ENCODE measurements at regions not wholly inside any gene's neighbourhood (a gene's known extent, or its start where the extent isn't known, plus 50 kb on each side); places are given as distances from the start of the nearest gene placed in this dataset.
A peak's percentile ranks its signal among the peaks of the same experiment; 100 is the strongest.
"Not testable (repeated sequence)": the region's sequence is repeated elsewhere in the genome, so short reads cannot be mapped to it uniquely, and the experiment has no call there.

DNA sequence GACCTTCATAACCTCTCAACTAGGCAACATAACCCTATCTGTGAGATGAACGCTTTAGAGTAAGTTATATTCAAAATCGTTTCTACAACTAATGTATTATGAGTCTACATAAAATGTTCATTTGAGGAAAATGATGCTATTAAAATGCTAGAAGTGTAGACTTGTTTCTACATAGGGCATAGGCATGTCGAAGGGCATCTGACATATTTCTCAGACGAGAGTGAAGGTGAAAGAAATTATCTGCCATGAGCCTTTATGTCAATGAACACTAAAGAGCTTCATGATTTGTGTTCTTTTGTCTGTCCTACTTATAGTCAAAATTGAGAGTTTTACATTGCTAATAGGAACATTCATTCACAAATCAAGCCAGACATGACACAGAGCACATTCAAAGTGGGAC lies 811.8 kb downstream of the RAB28 start:
- Mint-ChIP-seq H3K4me1 (no peaks in the 10 kb centered on the region), H3K27me3 (no peaks in the 10 kb centered on the region), H3K27ac (no peak overlapping the region), H3K36me3 (no peaks in the 10 kb centered on the region), H3K4me3 (no peak overlapping the region), H3K9me3 (peaks cover 7 to 41% (median 13%) of the 10 kb centered on the region in 7 donors)
- no peak for DNase-seq
- no peak for ATAC-seq (ENCODE audit: low read depth in 2 of 2)

DNA sequence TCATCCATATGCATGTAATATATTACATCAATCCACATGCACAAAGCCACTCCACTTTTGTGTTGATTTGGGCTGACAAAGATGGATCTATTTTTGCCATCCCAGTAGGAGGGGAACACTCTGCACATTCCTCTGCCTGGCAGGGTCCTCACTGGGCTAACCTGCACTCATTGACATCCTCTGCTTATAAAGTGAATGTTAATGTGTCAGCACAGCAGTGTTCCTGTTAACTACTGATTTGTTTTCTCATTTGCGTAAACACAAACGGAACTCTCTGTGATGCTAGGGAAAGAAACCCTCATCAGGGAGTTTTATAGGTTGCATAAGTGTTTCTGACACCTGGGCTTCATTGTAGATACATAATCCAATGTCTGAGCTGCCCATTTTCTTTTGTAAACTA lies 826.0 kb downstream of the RAB28 start:
- H3K36me3 Mint-ChIP-seq = no peaks in the 10 kb centered on the region
- H3K27me3 Mint-ChIP-seq = no peaks in the 10 kb centered on the region
- no peak for DNase-seq
- no peak overlapping the region for H3K4me3 Mint-ChIP-seq
- peaks cover 5 to 14% (median 8%) of the 10 kb centered on the region in 7 donors for H3K9me3 Mint-ChIP-seq
- ATAC-seq (ENCODE audit: low read depth in 2 of 2) = no peak
- no peak overlapping the region for H3K27ac Mint-ChIP-seq
- no peaks in the 10 kb centered on the region for H3K4me1 Mint-ChIP-seq

DNA sequence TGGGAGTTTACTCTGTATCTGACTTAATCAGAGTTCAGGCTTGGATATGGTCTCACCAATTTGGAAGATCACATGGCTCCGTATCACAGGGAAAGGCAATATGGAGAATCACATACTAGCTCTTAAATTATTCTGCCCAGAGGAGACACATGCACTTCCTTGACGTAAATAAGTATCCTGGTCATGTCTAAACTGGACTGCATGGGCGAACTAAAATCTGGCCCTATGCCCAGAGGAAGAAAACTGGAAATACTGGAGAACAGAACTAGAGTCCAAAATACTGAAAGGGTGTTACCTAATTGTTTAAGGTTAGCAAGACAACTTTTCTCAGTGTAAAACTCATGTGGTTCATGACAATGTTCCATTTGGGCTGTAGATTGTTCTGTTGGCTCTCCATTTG lies 832.3 kb downstream of the RAB28 start:
- H3K27ac Mint-ChIP-seq = no peak overlapping the region
- no peak for ATAC-seq (ENCODE audit: low read depth in 2 of 2)
- no peak for DNase-seq
- H3K9me3 Mint-ChIP-seq = peaks cover 0 to 3% (median 1%) of the 10 kb centered on the region in 7 donors
- no peaks in the 10 kb centered on the region for H3K4me1 Mint-ChIP-seq
- H3K4me3 Mint-ChIP-seq = no peak overlapping the region
- H3K27me3 Mint-ChIP-seq = no peaks in the 10 kb centered on the region
- H3K36me3 Mint-ChIP-seq = no peaks in the 10 kb centered on the region

DNA sequence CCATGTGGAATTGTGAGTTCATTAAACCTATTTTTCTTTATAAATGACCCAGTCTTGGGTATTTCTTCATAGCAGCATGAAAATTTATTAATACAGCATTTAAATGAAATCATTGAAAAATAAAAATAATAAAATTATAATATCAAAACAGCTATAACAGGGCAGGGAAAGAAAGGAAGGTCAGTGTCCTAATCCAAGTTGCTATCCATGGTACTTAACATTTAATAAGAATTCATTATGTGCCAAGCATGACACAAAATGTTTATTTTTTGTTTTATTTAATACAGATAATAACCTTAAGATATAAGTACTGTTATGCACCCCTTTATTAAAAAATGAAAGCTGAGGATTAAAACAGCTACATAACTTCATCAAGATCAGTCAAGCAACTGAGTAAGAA lies 838.4 kb downstream of the RAB28 start:
- Mint-ChIP-seq H3K4me1 (no peaks in the 10 kb centered on the region), H3K27ac (no peak overlapping the region), H3K9me3 (no peaks in the 10 kb centered on the region), H3K4me3 (no peak overlapping the region), H3K27me3 (peaks cover 4 to 7% (median 5%) of the 10 kb centered on the region in 3 donors), H3K36me3 (no peaks in the 10 kb centered on the region)
- DNase-seq (no peak), ATAC-seq (ENCODE audit: low read depth in 2 of 2) (no peak)

DNA sequence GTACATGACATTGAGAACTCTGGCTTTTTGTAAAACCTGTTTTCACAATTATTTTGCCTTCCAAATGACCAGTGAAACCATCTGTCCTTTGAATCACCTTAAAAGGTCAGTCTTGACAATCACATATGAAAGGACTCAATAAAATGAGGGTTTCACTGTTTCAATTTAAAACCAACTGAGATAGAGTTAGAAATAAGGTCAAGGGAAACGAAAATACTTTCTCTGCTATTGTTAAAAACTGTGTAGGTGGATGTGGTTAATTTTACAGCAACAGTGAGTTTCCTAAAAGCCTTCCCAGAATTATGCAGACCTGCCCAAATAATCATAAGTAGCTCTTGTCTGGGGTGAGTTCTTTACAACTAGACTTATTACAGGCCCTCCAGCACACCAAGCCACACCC lies 839.9 kb downstream of the RAB28 start:
- Mint-ChIP-seq H3K36me3 (no peaks in the 10 kb centered on the region), H3K4me3 (no peak overlapping the region), H3K9me3 (peaks cover 0 to 3% (median 0%) of the 10 kb centered on the region in 7 donors), H3K27me3 (peaks cover 5 to 8% (median 7%) of the 10 kb centered on the region in 3 donors), H3K4me1 (no peaks in the 10 kb centered on the region), H3K27ac (no peak overlapping the region)
- DNase-seq = no peak
- no peak for ATAC-seq (ENCODE audit: low read depth in 2 of 2)

DNA sequence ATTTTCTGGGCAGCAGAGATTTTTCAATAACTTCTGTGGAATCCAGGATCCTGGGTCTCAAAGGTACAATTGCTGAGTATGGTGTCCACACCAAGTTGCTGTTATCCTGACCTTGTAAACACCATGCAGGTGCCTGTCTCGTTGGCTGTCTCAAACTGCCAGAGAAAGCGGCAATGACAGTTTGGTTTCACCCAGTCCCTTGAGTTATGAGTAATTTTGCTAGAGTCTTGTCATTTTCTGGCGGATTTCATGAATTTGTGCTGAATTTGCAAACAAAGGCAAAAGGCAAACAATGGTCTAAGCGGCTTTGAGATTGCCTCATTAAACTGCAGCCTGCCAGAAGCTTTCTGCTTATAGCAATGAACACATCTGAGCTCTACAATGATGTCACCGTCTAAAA lies 847.9 kb downstream of the RAB28 start:
- peaks cover 0 to 14% (median 10%) of the 10 kb centered on the region in 7 donors for H3K9me3 Mint-ChIP-seq
- H3K27ac Mint-ChIP-seq = no peak overlapping the region
- H3K4me3 Mint-ChIP-seq = no peak overlapping the region
- H3K27me3 Mint-ChIP-seq = peaks cover 5 to 13% (median 6%) of the 10 kb centered on the region in 3 donors
- DNase-seq (no peak), ATAC-seq (ENCODE audit: low read depth in 2 of 2) (no peak)
- no peaks in the 10 kb centered on the region for H3K4me1 Mint-ChIP-seq
- no peaks in the 10 kb centered on the region for H3K36me3 Mint-ChIP-seq

DNA sequence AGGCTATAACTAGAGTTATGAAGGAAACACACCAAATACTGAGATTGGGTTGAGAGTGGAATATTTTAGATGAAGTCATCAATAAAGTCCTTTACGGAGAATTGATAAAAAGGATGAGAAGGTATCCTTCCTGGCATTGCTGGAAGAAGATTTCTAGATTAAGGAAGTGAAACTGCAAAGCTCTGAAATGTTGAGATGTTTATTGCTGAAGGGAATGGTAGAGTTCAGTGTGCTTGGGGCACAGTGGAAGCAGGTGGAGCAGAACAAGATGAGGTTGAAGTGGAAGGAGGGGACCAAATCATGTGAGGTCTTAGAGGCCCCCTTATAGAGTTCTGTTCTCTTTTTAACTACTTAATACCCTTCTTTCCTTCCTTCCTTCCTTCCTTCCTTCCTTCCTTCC lies 848.5 kb downstream of the RAB28 start:
- Mint-ChIP-seq H3K4me3 (no peak overlapping the region), H3K36me3 (no peaks in the 10 kb centered on the region), H3K4me1 (no peaks in the 10 kb centered on the region), H3K27me3 (peaks cover 11 to 18% (median 12%) of the 10 kb centered on the region in 3 donors), H3K27ac (no peak overlapping the region), H3K9me3 (peaks cover 0 to 14% (median 10%) of the 10 kb centered on the region in 7 donors)
- DNase-seq (no peak), ATAC-seq (ENCODE audit: low read depth in 2 of 2) (peak in 1 of 2 donors; percentile 32)

DNA sequence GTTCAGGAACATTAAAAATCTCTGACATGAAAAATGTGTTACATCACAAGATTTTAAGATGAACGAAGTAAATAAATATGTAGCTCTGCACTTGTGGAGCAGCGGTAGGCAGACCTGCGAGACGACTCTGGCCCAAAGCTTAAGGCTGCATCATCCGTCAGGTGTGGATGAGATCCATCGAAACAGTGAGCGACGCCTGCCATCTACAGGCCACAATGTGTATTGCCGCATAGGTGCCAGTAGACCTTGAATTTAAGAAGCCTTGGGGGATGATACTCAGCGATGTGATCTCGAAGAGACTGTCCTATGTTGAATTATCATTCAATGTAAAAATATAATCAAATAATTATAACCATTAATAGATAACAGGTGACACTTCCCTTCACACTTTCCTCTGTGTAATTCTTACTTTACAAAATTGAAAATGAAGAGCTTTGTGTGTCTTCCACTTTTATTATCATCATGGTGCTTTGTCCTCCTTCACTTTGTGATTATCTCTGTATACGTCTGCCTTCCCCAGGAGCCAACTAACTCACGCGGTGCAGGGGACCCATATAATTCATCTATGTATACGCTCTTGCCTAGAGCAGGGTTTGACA lies 851.0 kb downstream of the RAB28 start:
- Mint-ChIP-seq H3K27ac (no peak overlapping the region), H3K27me3 (peaks cover 21 to 27% (median 23%) of the 10 kb centered on the region in 3 donors), H3K36me3 (no peaks in the 10 kb centered on the region), H3K4me1 (no peaks in the 10 kb centered on the region), H3K4me3 (no peak overlapping the region), H3K9me3 (peaks cover 0 to 13% (median 8%) of the 10 kb centered on the region in 7 donors)
- ATAC-seq (ENCODE audit: low read depth in 2 of 2) = peak; percentile 63 to 67
- peak; percentile 51 for DNase-seq

DNA sequence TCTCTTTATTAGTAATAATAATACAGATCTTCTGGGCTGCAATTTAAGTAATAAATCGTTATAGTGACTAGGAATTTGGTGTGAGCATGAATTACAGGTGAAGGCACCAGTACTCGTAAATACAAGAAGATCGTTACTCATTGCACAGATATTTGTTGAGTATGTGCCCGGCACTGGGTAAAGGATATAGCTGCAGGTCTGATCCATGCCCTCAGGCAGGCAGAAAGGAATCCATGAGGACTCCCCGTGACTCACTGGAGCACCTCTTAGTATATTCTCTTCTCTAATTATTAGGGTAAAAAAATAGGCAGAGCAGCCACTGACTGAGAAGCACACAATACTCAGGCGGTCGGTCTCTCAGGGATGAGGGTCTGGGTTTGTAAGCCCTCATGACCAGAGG lies 868.3 kb downstream of the RAB28 start:
- DNase-seq = no peak
- Mint-ChIP-seq H3K9me3 (peaks cover 0 to 4% (median 0%) of the 10 kb centered on the region in 7 donors), H3K36me3 (no peaks in the 10 kb centered on the region), H3K4me1 (no peaks in the 10 kb centered on the region), H3K27me3 (peaks cover 0 to 5% (median 0%) of the 10 kb centered on the region in 3 donors), H3K27ac (no peak overlapping the region), H3K4me3 (no peak overlapping the region)
- no peak for ATAC-seq (ENCODE audit: low read depth in 2 of 2)

DNA sequence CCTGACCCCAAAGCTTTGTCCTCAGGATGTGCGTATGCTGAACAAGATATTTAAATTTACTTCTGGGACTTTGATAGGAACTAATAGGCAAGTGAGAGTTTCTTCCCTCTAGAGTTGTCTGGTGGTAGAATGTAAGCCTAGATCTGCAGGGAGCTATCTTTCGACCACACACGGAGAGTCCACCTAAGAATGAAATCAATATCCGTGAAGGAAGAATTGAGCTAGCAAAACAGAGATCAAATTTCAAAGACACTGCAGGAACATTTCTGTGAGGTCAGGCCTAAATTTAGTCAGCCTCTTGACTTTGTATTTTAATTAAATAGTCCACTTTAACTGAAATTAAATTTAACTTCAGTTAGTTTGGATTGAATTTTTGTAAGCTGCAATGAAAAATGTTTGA lies 871.3 kb downstream of the RAB28 start:
- Mint-ChIP-seq H3K27me3 (peaks cover 0 to 5% (median 0%) of the 10 kb centered on the region in 3 donors), H3K9me3 (peaks cover 0 to 4% (median 0%) of the 10 kb centered on the region in 7 donors), H3K36me3 (no peaks in the 10 kb centered on the region)

DNA sequence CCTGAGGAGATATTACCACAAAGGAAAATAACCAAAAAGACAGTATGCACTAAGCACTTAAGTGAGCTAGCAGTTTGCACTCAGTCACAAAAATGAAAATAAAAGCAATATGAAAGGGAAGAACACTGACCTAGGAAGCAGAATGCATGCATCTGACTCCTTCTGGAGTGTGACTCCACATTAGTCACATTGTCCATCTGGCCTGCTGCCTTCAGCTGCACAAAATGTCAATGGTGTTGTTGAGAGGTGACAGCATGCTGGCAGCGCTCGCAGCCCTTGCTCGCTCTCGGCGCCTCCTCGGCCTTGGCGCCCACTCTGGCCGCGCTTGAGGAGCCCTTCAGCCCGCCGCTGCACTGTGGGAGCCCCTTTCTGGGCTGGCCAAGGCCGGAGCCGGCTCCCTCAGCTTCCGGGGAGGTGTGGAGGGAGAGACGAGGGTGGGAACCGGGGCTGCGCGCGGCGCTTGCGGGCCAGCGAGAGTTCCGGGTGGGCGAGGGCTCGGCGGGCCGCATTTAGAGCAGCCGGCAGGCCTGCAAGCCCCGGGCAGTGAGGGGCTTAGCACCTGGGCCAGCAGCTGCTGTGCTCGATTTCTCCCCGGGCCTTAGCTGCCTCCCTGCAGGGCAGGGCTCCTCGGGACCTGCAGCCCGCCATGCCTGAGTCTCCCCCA lies 874.8 kb downstream of the RAB28 start:
- not testable (repeated sequence) for H3K4me1 Mint-ChIP-seq, H3K9me3 Mint-ChIP-seq, H3K36me3 Mint-ChIP-seq

More for the DNA sequence above, 871.3 kb downstream of the RAB28 start:
- ATAC-seq (ENCODE audit: low read depth in 2 of 2) (no peak), DNase-seq (no peak)
- no peak overlapping the region for H3K4me3 Mint-ChIP-seq
- H3K4me1 Mint-ChIP-seq = no peaks in the 10 kb centered on the region
- H3K27ac Mint-ChIP-seq = no peak overlapping the region

DNA sequence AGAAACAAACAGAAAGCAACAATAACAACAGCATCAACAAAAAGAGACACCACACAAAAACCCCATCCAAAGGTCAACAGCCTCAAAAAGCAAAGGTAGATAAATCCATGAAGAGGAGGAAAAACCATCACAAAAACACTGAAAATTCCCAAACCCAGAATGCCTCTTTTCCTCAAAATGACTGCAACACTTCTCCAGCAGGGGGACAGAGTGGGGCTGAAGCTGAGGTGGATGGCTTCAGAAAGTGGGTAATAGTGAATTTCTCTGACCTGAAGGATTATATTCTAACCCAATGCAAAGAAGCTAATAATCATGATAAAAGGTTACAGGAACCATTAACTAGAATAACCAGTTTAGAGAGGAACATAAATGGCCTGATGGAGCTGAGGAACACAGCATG lies 888.2 kb downstream of the RAB28 start:
- no peaks in the 10 kb centered on the region for H3K36me3 Mint-ChIP-seq
- no peaks in the 10 kb centered on the region for H3K4me1 Mint-ChIP-seq
- no peaks in the 10 kb centered on the region for H3K27me3 Mint-ChIP-seq
- ATAC-seq (ENCODE audit: low read depth in 2 of 2) (no peak), DNase-seq (no peak)
- H3K9me3 Mint-ChIP-seq = peaks cover 5 to 45% (median 12%) of the 10 kb centered on the region in 7 donors
- no peak overlapping the region for H3K4me3 Mint-ChIP-seq
- no peak overlapping the region for H3K27ac Mint-ChIP-seq

More for the DNA sequence above, 874.8 kb downstream of the RAB28 start:
- not testable (repeated sequence) for DNase-seq; H3K27ac Mint-ChIP-seq; H3K27me3 Mint-ChIP-seq; H3K4me3 Mint-ChIP-seq; ATAC-seq (ENCODE audit: low read depth in 2 of 2)

DNA sequence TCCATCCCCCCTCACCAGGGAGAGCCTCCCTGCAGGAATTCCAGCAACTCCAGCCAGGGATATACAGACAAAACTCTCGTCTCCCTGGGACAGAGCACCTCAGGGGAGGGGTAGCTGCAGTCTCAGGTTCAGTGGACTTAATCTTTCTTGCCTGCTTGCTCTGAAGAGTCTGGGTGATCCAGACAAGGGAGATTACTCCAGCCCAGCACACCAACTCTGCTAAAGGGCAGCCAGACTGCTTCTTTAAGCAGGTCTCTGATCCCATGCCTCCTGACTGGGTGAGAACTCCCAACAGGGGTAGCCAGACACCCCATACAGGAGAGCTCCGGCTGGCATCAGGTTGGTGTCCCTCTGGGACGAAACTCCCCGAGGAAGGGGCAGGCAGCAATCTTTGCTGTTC lies 888.7 kb downstream of the RAB28 start:
- Mint-ChIP-seq H3K27me3 (no peaks in the 10 kb centered on the region), H3K4me1 (no peaks in the 10 kb centered on the region), H3K9me3 (peaks cover 5 to 45% (median 11%) of the 10 kb centered on the region in 7 donors), H3K4me3 (no peak overlapping the region), H3K27ac (no peak overlapping the region), H3K36me3 (no peaks in the 10 kb centered on the region)
- ATAC-seq (ENCODE audit: low read depth in 2 of 2) (no peak), DNase-seq (no peak)

DNA sequence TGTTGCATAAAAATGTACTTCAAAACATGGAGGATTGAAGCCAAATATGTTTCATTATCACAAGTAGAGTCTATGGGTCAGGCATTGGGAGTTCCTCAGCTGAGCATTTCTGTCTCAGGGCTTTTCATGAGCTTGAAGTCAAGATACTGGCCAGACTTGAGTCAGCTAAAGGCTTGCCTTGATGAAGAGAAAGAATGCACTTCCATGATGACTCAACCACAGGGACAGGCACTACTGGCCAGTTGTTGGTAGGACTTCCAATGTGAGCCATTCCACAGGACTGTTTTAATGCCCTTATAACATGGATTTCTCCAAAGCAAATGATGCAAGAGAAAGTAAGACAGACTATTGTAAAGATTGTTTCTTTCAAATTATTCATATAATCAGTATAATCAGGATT lies 895.6 kb downstream of the RAB28 start:
- Mint-ChIP-seq H3K4me1 (no peaks in the 10 kb centered on the region), H3K4me3 (no peak overlapping the region), H3K27me3 (no peaks in the 10 kb centered on the region), H3K36me3 (no peaks in the 10 kb centered on the region), H3K9me3 (peaks cover 0 to 9% (median 2%) of the 10 kb centered on the region in 7 donors), H3K27ac (no peak overlapping the region)
- ATAC-seq (ENCODE audit: low read depth in 2 of 2) = no peak
- DNase-seq = no peak
